OCI-LY1 (cell line): ENCODE measurements at regions not wholly inside any gene's neighbourhood (a gene's known extent, or its start where the extent isn't known, plus 50 kb on each side); places are given as distances from the start of the nearest gene placed in this dataset.

Experiments used
- CTCF ChIP-seq: fragments of 200-600 bp; sonication (generic), shearing (Covaris generic); IDR thresholded peaks from 2 replicates; pipeline ENCODE4 v1.5.1; 2017; ENCODE audit warnings: mild to moderate bottlenecking, antibody characterized with exemption, low read length, moderate library complexity, mixed read lengths
- EZH2 ChIP-seq: fragments of 200-600 bp; sonication (generic), shearing (Covaris generic); IDR thresholded peaks from 2 replicates; pipeline ENCODE4 v1.8.0; 2017; ENCODE audit warnings: borderline replicate concordance, mixed run types, mild to moderate bottlenecking, antibody characterized with exemption, low read length, moderate library complexity, mixed read lengths

- no peak for TF ChIP-seq CTCF
- no peak for TF ChIP-seq EZH2
Measured at GRCh38 chr16:63157818-63158217, 1121.6 kb upstream of the CDH8 start.
